Testis (tissue), 2 donors: ENCODE measurements at regions not wholly inside any gene's neighbourhood (a gene's known extent, or its start where the extent isn't known, plus 50 kb on each side); places are given as distances from the start of the nearest gene placed in this dataset.

Experiments used
- DNase-seq: peaks from one replicate; pipeline ENCODE4 v3.0.0-alpha.2; 2019
- H3K27ac ChIP-seq, 2 donors: fragments of 200-600 bp; sonication (generic); one replicate each; pipeline ENCODE4 v1.5.1; 2019
- H3K27me3 ChIP-seq: fragments of 200-600 bp; sonication (generic); one replicate; pipeline ENCODE4 v1.5.1; 2019
- H3K36me3 ChIP-seq: fragments of 200-600 bp; sonication (generic); one replicate; pipeline ENCODE4 v1.5.1; 2017; ENCODE audit warnings: low read depth; ENCODE audit errors: missing control alignments
- H3K4me1 ChIP-seq: fragments of 200-600 bp; sonication (generic); one replicate; pipeline ENCODE4 v1.5.1; 2019
- H3K4me3 ChIP-seq, 2 donors: fragments of 200-600 bp; sonication (generic); one replicate each; pipeline ENCODE4 v1.5.1; 2017 to 2019
- H3K9me3 ChIP-seq: fragments of 200-600 bp; sonication (generic); one replicate; pipeline ENCODE4 v1.5.1; 2017
- POLR2A ChIP-seq: fragments of 450-650 bp; IDR thresholded peaks from one replicate; pipeline ENCODE4 v1.6.1; 2017; ENCODE audit warnings: antibody characterized with exemption, mild to moderate bottlenecking, moderate library complexity
- WGBS, 2 donors: methylation state at CpG; one replicate each; pipeline ENCODE4 v1.1.5; 2018; 5-methylcytosine and 5-hydroxymethylcytosine counted together
- intact Hi-C: fragments of 100-400 bp; cut with DNase I; formaldehyde crosslinking; loops from one replicate; pipeline ENCODE4 v1.15.1; 2023; ENCODE audit warnings: low total_unique reads
- TF ChIP-seq, protein P1 (sequence below), 3 experiments: fragments of 450-650 bp in 2 of 3; fragments of 200-600 bp in 1 of 3; sonication (generic) in 1 of 3; IDR thresholded peaks; one replicate each; pipeline ENCODE4 v1.5.1; 2016 to 2019; ENCODE audit warnings: antibody characterized with exemption in 3 of 3, mild to moderate bottlenecking in 2 of 3, moderate library complexity in 1 of 3

DNA sequence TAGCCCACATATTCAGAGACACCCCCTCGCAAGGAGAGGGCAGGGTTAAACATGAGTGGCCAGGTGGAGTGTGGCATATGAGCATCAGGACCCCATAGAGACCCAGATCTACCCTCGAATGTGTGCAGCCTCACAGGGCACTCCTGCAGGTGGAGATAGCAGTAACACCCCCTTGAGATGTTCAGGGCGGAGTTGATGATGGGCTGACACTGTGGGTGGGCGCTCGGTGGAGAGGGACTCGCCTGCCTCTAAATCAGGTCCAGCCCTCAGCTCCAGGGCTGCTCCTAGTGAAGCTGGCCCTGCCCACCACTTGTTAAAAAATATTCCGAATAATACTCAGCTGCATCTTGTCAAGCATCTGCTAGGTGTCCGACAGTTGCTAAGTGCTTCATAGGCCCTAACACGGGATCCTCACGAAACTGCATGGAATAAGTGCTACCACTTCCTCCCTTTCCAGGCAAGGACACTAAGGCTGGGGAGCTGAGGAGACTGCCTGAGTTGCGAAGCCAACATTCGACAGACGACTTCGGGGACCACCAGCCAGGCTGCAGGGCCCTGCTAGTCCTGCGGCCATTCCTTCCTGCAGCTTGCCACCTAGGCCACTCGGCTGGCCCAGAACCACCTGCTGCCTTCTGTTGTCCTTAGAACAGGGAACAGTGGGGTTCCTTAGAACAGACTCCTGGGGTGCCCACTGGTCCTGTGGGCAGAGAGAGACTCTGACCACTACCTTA, 74.0 kb upstream of the WNT11 start:
- Histone ChIP-seq H3K4me1 (peaks cover 8% of the 10 kb centered on the region), H3K9me3 (no peaks in the 10 kb centered on the region), H3K27me3 (no peaks in the 10 kb centered on the region), H3K27ac (no peak overlapping the region), H3K36me3 (no peaks in the 10 kb centered on the region), H3K4me3 (no peak overlapping the region)
- intact Hi-C loops = no loop called here
- DNase-seq = no peak
- 72 to 78% methylated on average over 7 to 16 of the region's 16 CpGs for WGBS, 2 donors
- TF ChIP-seq, protein P1, sequence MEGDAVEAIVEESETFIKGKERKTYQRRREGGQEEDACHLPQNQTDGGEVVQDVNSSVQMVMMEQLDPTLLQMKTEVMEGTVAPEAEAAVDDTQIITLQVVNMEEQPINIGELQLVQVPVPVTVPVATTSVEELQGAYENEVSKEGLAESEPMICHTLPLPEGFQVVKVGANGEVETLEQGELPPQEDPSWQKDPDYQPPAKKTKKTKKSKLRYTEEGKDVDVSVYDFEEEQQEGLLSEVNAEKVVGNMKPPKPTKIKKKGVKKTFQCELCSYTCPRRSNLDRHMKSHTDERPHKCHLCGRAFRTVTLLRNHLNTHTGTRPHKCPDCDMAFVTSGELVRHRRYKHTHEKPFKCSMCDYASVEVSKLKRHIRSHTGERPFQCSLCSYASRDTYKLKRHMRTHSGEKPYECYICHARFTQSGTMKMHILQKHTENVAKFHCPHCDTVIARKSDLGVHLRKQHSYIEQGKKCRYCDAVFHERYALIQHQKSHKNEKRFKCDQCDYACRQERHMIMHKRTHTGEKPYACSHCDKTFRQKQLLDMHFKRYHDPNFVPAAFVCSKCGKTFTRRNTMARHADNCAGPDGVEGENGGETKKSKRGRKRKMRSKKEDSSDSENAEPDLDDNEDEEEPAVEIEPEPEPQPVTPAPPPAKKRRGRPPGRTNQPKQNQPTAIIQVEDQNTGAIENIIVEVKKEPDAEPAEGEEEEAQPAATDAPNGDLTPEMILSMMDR (IDR thresholded peaks at IDR 0.05) = no peak
- no peak for TF ChIP-seq POLR2A

DNA sequence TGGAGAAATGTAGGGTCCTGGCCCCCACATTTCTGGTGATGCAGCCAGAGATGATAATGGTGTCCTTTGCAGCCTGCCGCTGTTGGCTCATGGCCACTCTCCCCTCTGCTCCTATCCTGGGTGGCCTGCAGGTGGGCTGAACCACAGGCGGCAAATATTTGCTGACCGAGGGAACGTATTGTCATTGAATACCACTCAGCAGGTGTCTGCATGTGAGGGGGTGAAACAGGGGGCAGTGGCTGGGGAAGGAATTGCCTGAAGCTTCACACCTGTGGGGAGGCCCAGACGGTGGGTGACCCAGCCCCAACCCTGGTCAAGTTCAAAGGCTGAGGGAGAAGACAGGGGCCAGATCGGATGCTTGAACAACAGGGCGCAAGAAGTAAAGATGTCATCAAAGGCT, 73.3 kb upstream of the WNT11 start:
- Histone ChIP-seq H3K9me3 (no peaks in the 10 kb centered on the region), H3K36me3 (no peaks in the 10 kb centered on the region), H3K27ac (no peak overlapping the region), H3K27me3 (no peaks in the 10 kb centered on the region), H3K4me3 (no peak overlapping the region), H3K4me1 (peaks cover 8% of the 10 kb centered on the region)
- DNase-seq = no peak
- 62 to 84% methylated on average over 7 of the region's 7 CpGs for WGBS, 2 donors
- intact Hi-C loops = no loop called here
- TF ChIP-seq POLR2A = no peak
- TF ChIP-seq, protein P1 (IDR thresholded peaks at IDR 0.05) = no peak

DNA sequence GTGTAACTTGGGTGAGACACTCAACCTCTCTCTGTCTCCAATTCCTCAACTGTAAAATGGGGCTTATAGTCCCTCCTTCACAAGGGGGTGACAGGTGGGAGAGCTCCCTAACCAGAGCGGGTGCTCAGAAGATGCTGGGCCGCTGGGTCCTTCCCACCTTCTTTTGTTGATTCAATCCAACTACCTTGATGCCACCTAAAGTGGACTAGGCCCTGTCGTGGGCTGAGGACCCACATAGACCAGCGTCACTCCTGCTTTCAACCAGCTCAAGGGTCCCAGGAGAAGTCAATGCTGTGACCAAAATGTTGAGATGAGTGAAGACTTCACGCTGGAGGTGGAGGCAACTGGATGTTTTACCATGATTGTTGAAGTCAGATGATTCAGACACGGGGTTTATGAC, 72.7 kb upstream of the WNT11 start:
- no peaks in the 10 kb centered on the region for H3K36me3 ChIP-seq
- H3K27ac ChIP-seq = no peak overlapping the region
- no peaks in the 10 kb centered on the region for H3K9me3 ChIP-seq
- TF ChIP-seq, protein P1 (IDR thresholded peaks at IDR 0.05) = no peak
- TF ChIP-seq POLR2A = no peak
- 90 to 98% methylated on average over 6 of the region's 6 CpGs for WGBS, 2 donors
- peaks cover 8% of the 10 kb centered on the region for H3K4me1 ChIP-seq
- H3K27me3 ChIP-seq = no peaks in the 10 kb centered on the region
- DNase-seq = no peak
- intact Hi-C loops = no loop called here
- no peak overlapping the region for H3K4me3 ChIP-seq

GRCh38 chr11:76278526-76278925, 72.2 kb upstream of the WNT11 start:
- DNase-seq = no peak
- Histone ChIP-seq H3K9me3 (no peaks in the 10 kb centered on the region), H3K36me3 (no peaks in the 10 kb centered on the region), H3K27me3 (no peaks in the 10 kb centered on the region), H3K27ac (no peak overlapping the region), H3K4me3 (no peak overlapping the region), H3K4me1 (peaks cover 8% of the 10 kb centered on the region)
- TF ChIP-seq, protein P1 (IDR thresholded peaks at IDR 0.05) = no peak
- no peak for TF ChIP-seq POLR2A
- WGBS, 2 donors = 96% methylated on average over 4 of the region's 4 CpGs
- intact Hi-C loops = no loop called here
